ENCODE measurements at regions not wholly inside any gene's neighbourhood (a gene's known extent, or its start where the extent isn't known, plus 50 kb on each side); places are given as distances from the start of the nearest gene placed in this dataset.

DNA sequence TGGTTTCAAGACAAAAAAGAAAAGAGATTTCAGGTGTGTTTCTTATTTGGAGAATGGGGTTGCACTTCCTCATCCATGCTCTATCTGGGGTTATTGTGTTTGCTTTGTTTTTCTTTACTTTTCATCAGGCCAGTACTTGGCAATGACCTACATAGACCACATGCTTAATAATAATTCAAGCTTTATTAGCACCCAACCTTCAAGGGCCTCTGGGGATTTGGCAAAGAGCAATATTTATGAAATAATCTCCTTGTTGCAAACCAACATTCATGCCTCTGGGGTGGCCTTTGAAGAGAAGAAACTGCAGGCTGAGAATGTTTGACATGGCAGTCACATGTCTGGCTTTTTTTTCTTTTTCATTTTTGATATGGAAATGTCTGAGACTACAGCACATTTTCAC lies 68.2 kb upstream of the SNRK start:
- no peak for DNase-seq (ENCODE audit: low read depth, low spot score)
- POLR2A ChIA-PET = no interaction called here
- H3K4me3 ChIP-seq (ENCODE audit: low read depth in 2 of 2, low read length in 2 of 2) = no peak overlapping the region
- BruUV-seq (replicated peaks) = no TSS peak
- no peak for ATAC-seq
- in situ Hi-C loops (cut with HindIII; ENCODE audit: low pct_unique_long_range_greater_than_20kb, low sequenced_read_pairs) = no loop called here
- no peaks in the 10 kb centered on the region for H3K4me1 ChIP-seq (ENCODE audit: control insufficient read depth, insufficient read depth, low read length)
- no peak for TF ChIP-seq TCF7L2 (IDR thresholded peaks at IDR 0.05; ENCODE audit: low read depth, low read length)
- no peak for TF ChIP-seq SIN3A (IDR thresholded peaks at IDR 0.05; ENCODE audit: borderline replicate concordance, insufficient read depth, low read depth, low read length)
- TF ChIP-seq, protein P1, sequence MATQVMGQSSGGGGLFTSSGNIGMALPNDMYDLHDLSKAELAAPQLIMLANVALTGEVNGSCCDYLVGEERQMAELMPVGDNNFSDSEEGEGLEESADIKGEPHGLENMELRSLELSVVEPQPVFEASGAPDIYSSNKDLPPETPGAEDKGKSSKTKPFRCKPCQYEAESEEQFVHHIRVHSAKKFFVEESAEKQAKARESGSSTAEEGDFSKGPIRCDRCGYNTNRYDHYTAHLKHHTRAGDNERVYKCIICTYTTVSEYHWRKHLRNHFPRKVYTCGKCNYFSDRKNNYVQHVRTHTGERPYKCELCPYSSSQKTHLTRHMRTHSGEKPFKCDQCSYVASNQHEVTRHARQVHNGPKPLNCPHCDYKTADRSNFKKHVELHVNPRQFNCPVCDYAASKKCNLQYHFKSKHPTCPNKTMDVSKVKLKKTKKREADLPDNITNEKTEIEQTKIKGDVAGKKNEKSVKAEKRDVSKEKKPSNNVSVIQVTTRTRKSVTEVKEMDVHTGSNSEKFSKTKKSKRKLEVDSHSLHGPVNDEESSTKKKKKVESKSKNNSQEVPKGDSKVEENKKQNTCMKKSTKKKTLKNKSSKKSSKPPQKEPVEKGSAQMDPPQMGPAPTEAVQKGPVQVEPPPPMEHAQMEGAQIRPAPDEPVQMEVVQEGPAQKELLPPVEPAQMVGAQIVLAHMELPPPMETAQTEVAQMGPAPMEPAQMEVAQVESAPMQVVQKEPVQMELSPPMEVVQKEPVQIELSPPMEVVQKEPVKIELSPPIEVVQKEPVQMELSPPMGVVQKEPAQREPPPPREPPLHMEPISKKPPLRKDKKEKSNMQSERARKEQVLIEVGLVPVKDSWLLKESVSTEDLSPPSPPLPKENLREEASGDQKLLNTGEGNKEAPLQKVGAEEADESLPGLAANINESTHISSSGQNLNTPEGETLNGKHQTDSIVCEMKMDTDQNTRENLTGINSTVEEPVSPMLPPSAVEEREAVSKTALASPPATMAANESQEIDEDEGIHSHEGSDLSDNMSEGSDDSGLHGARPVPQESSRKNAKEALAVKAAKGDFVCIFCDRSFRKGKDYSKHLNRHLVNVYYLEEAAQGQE (IDR thresholded peaks at IDR 0.05; ENCODE audit: insufficient read depth in 1 of 2, low read depth in 2 of 2, low read length in 1 of 2) = no peak
- CTCF ChIA-PET = no interaction called here
- H3K36me3 ChIP-seq (ENCODE audit: control insufficient read depth, insufficient read depth, low read length) = no peaks in the 10 kb centered on the region
- no peaks in the 10 kb centered on the region for H3K27me3 ChIP-seq (ENCODE audit: control insufficient read depth, insufficient read depth, low read length)
- intact Hi-C loops (cut with micrococcal nuclease; ENCODE audit: unreplicated experiment) = no loop called here
- no peaks in the 10 kb centered on the region for H3K9me3 ChIP-seq (ENCODE audit: control insufficient read depth, insufficient read depth, low read depth, low read length)
- no peak overlapping the region for H3K27ac ChIP-seq (ENCODE audit: low read length)

- DNase-seq (ENCODE audit: low read depth, low spot score) (no peak), ATAC-seq (no peak)
- in situ Hi-C loops (cut with HindIII; ENCODE audit: low pct_unique_long_range_greater_than_20kb, low sequenced_read_pairs) (no loop called here), intact Hi-C loops (cut with micrococcal nuclease; ENCODE audit: unreplicated experiment) (no loop called here)
- no TSS peak for BruUV-seq (replicated peaks)
- H3K27me3 ChIP-seq (ENCODE audit: control insufficient read depth, insufficient read depth, low read length) = no peaks in the 10 kb centered on the region
- H3K4me3 ChIP-seq (ENCODE audit: low read depth in 2 of 2, low read length in 2 of 2) = no peak overlapping the region
- no peaks in the 10 kb centered on the region for H3K4me1 ChIP-seq (ENCODE audit: control insufficient read depth, insufficient read depth, low read length)
- H3K9me3 ChIP-seq (ENCODE audit: control insufficient read depth, insufficient read depth, low read depth, low read length) = no peaks in the 10 kb centered on the region
- TF ChIP-seq SIN3A (IDR thresholded peaks at IDR 0.05; ENCODE audit: borderline replicate concordance, insufficient read depth, low read depth, low read length) = no peak
- no peak for TF ChIP-seq POLR2AphosphoS5 (IDR thresholded peaks at IDR 0.05; ENCODE audit: low read depth, low read length)
- TF ChIP-seq TCF7L2 (IDR thresholded peaks at IDR 0.05; ENCODE audit: low read depth, low read length) = no peak
- TF ChIP-seq, protein P1 (IDR thresholded peaks at IDR 0.05; ENCODE audit: insufficient read depth in 1 of 2, low read depth in 2 of 2, low read length in 1 of 2) = no peak
- TF ChIP-seq, protein P2, sequence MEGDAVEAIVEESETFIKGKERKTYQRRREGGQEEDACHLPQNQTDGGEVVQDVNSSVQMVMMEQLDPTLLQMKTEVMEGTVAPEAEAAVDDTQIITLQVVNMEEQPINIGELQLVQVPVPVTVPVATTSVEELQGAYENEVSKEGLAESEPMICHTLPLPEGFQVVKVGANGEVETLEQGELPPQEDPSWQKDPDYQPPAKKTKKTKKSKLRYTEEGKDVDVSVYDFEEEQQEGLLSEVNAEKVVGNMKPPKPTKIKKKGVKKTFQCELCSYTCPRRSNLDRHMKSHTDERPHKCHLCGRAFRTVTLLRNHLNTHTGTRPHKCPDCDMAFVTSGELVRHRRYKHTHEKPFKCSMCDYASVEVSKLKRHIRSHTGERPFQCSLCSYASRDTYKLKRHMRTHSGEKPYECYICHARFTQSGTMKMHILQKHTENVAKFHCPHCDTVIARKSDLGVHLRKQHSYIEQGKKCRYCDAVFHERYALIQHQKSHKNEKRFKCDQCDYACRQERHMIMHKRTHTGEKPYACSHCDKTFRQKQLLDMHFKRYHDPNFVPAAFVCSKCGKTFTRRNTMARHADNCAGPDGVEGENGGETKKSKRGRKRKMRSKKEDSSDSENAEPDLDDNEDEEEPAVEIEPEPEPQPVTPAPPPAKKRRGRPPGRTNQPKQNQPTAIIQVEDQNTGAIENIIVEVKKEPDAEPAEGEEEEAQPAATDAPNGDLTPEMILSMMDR (IDR thresholded peaks at IDR 0.05) = no peak
- H3K36me3 ChIP-seq (ENCODE audit: control insufficient read depth, insufficient read depth, low read length) = no peaks in the 10 kb centered on the region
- POLR2A ChIA-PET = no interaction called here
- H3K27ac ChIP-seq (ENCODE audit: low read length) = no peak overlapping the region
- CTCF ChIA-PET = no interaction called here
These were observed 68.7 kb upstream of the SNRK start for GRCh38 chr3:43217633-43218032.
